Activated T-cell treated with anti-CD3 and anti-CD28 coated beads, Interleukin-2, amount 50 U/mL, for 24 hours (primary cell): ENCODE measurements at regions not wholly inside any gene's neighbourhood (a gene's known extent, or its start where the extent isn't known, plus 50 kb on each side); places are given as distances from the start of the nearest gene placed in this dataset.

Experiments used
- DNase-seq: peaks from one replicate; pipeline ENCODE4 v3.0.0-alpha.2; 2020
- H3K27ac Mint-ChIP-seq: 2 replicates; pipeline ENCODE4 v1.8.0; 2020; ENCODE audit warnings: mild to moderate bottlenecking, mixed read lengths
- H3K27me3 Mint-ChIP-seq: 2 replicates; pipeline ENCODE4 v1.8.0; 2020; ENCODE audit warnings: mixed read lengths
- H3K36me3 Mint-ChIP-seq: 2 replicates; pipeline ENCODE4 v1.8.0; 2020; ENCODE audit warnings: low read depth, mixed read lengths
- H3K4me1 Mint-ChIP-seq: 2 replicates; pipeline ENCODE4 v1.8.0; 2020; ENCODE audit warnings: low read depth, mixed read lengths
- H3K4me3 Mint-ChIP-seq: 2 replicates; pipeline ENCODE4 v1.8.0; 2020; ENCODE audit warnings: mild to moderate bottlenecking, moderate library complexity, mixed read lengths
- H3K9me3 Mint-ChIP-seq: 2 replicates; pipeline ENCODE4 v1.8.0; 2020; ENCODE audit warnings: mixed read lengths

DNA sequence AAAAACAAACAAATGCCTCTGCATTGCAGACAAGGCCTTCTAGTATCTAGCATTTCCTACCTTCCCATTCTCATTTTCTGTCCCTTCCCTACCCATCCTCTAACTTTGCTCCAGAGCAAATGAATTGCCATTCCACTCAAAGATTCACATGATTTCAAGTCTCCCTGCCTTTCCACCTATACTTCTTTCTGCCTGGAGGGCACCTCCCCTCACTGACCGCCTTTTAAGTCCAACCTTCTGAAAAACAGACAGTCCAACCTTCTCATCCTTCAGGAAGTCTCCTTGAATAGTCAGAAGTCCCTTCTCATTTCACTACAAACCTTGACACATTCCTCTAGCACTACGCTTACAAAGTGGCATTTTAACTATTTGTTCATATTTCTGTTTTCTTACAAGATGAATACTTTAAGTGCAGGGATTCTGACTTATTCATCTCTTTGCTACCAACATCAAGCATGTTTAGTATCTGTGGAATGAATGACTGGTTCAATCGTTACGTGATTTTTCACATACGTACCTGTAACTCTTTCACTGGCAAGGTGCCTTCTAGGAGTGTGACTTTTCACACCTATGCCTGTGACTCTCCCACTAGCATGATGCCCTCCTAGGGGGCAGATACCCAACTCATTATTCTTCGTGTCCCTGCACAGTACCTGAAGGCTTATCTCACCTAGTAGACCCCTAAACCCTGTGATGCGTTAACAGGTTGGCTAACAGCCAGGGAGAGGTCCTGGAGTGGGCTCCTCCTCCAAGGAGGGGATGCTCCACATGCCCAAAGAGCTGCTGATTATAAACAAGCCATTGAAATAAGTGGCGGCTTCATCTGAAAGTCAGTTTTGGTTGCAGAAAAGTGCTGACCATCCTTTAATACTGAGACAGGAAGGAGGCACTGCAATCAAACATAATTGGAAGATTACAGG is 356.2 kb downstream of the MYCN start:
- no peaks in the 10 kb centered on the region for H3K36me3 Mint-ChIP-seq
- H3K4me1 Mint-ChIP-seq = no peaks in the 10 kb centered on the region
- no peaks in the 10 kb centered on the region for H3K27me3 Mint-ChIP-seq
- H3K27ac Mint-ChIP-seq = no peak overlapping the region
- H3K4me3 Mint-ChIP-seq = no peak overlapping the region
- no peak for DNase-seq
- H3K9me3 Mint-ChIP-seq = peaks cover 3% of the 10 kb centered on the region

DNA sequence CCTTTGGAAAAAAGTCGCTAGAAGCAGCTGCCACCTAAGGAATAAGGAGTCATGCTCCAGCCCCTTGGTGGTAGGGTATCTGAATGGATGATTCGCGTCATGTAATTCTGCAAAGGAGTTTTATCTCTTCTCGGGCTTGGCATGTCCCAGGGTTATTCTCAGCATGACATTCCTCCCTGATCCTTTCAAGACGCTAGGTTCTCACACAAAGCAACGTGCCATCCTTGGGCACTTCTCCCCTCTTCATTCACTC is 355.6 kb downstream of the MYCN start:
- Mint-ChIP-seq H3K27me3 (peaks cover 3% of the 10 kb centered on the region), H3K9me3 (peaks cover 3% of the 10 kb centered on the region), H3K4me3 (no peak overlapping the region), H3K4me1 (no peaks in the 10 kb centered on the region), H3K27ac (no peak overlapping the region), H3K36me3 (no peaks in the 10 kb centered on the region)
- DNase-seq = no peak

DNA sequence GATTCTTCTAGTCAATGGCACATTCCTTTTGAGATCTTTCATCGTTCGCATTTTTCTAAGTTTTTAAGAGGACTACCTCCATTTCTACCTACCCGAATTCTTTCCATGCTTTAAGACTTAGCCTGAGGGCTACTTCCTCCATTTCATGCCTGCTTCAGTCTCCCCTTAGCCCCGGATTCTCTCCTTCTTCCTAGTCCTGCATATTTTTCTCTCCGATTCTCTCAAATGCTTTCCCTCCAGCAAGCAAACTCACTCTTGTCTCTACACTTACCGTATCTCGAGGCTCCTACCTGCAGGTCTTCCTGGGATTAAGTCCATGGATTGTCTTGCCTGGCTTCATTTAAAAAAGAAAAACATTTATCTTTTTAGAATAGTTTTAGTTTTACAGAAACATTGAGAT is 354.4 kb downstream of the MYCN start:
- Mint-ChIP-seq H3K36me3 (no peaks in the 10 kb centered on the region), H3K4me3 (no peak overlapping the region), H3K27me3 (peaks cover 3% of the 10 kb centered on the region), H3K4me1 (no peaks in the 10 kb centered on the region), H3K9me3 (no peaks in the 10 kb centered on the region), H3K27ac (no peak overlapping the region)
- DNase-seq = no peak

DNA sequence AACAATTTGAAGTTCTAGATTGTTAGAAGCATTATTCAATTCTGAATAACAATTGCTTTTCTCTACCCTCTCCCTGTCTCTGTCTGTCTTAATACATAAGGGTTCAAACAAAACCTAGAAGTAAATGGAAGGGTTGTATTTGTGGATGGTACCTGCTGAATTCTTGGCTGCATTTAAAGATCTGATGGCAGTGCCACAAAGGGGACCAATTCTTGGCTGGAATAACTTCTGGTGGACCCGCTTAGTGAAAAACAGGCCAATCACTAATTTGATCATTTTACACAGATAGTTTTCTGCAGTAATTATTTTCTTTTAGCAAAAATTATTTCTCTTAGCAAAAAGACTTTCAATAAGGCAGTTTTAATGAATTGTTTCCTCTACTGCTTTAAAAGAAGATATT is 353.5 kb downstream of the MYCN start:
- no peaks in the 10 kb centered on the region for H3K9me3 Mint-ChIP-seq
- no peaks in the 10 kb centered on the region for H3K36me3 Mint-ChIP-seq
- DNase-seq = no peak
- H3K27ac Mint-ChIP-seq = no peak overlapping the region
- no peaks in the 10 kb centered on the region for H3K4me1 Mint-ChIP-seq
- H3K27me3 Mint-ChIP-seq = peaks cover 3% of the 10 kb centered on the region
- H3K4me3 Mint-ChIP-seq = no peak overlapping the region

DNA sequence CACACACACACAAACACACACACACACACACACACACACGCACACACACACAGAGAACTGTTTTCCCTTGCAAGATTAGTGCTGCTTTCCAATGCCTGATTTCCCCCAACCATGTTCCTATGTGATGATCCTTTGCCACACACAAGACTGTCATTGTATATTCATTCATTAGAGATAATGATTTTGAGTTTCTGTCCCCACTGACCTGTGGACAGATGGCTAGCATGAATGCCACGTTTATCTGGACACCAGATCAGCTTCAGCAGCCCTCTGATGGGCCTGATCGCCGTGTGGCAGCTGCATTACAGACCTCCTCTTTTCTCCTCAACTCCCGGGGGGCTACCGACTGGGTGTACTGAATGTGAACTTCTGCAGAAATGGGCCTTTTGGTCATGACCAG is 353.0 kb downstream of the MYCN start:
- H3K36me3 Mint-ChIP-seq = no peaks in the 10 kb centered on the region
- H3K27ac Mint-ChIP-seq = no peak overlapping the region
- H3K9me3 Mint-ChIP-seq = no peaks in the 10 kb centered on the region
- H3K4me1 Mint-ChIP-seq = no peaks in the 10 kb centered on the region
- no peak for DNase-seq
- peaks cover 3% of the 10 kb centered on the region for H3K27me3 Mint-ChIP-seq
- no peak overlapping the region for H3K4me3 Mint-ChIP-seq

DNA sequence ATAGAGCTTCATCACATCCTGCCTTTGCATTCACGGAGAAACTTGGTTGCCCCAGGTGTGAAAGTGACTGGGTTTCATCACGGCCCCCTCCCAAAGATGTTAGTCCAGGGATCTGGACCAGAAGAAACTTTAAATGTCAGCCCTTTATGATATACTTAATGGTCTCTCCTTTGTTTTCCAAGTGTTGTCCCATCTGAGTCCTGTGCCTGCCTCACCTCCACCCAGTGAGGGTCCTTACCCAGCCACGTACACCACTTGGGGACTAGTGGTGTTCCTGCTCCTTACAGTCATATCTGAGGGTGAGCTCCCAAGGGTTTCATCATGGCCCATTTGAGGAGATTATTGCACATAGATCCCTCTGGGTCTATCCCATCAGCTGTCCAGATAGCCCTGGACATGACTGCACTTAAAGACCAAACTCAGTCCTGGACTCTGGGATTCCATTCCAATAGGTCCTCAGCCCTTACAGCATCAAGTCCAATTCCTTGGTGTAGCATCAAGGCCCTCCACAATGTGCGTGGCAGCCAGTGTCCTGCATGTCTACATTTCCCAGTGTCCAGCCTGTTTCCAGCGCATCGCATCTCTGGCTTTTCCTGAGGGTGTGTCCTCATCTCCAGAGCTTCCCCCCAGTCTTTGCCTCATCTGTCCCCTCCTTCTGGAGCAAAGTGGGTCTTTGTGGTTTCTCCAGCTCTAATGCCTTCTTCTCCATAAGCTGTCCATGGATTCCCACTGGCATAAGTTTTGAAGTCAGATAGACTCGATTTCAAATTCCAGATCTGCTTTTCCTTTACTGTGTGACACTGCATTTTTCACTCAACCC is 351.6 kb downstream of the MYCN start:
- Mint-ChIP-seq H3K27me3 (peaks cover 3% of the 10 kb centered on the region), H3K27ac (no peak overlapping the region), H3K9me3 (no peaks in the 10 kb centered on the region), H3K4me1 (no peaks in the 10 kb centered on the region), H3K36me3 (no peaks in the 10 kb centered on the region), H3K4me3 (no peak overlapping the region)
- DNase-seq = no peak

DNA sequence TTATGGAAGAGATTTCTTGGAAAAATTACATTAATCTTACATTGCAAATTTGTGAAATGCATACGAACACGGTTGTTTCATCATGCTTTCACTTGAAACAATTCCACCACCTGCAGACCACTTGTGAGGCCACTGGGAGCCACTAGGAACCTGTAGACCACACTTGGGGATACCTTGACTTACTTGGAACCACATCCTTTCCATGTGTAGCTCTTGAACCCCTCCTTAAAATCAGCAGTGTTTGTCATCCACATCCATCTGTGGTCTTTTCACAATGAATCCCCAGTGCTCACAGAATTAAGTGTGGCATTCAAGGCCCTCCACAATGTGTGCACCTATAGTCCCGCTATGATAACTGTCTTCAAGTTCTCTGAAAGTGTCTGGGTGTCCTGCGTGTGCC is 350.9 kb downstream of the MYCN start:
- Mint-ChIP-seq H3K9me3 (no peaks in the 10 kb centered on the region), H3K4me1 (no peaks in the 10 kb centered on the region), H3K4me3 (no peak overlapping the region), H3K36me3 (no peaks in the 10 kb centered on the region), H3K27me3 (peaks cover 3% of the 10 kb centered on the region), H3K27ac (no peak overlapping the region)
- DNase-seq = no peak

DNA sequence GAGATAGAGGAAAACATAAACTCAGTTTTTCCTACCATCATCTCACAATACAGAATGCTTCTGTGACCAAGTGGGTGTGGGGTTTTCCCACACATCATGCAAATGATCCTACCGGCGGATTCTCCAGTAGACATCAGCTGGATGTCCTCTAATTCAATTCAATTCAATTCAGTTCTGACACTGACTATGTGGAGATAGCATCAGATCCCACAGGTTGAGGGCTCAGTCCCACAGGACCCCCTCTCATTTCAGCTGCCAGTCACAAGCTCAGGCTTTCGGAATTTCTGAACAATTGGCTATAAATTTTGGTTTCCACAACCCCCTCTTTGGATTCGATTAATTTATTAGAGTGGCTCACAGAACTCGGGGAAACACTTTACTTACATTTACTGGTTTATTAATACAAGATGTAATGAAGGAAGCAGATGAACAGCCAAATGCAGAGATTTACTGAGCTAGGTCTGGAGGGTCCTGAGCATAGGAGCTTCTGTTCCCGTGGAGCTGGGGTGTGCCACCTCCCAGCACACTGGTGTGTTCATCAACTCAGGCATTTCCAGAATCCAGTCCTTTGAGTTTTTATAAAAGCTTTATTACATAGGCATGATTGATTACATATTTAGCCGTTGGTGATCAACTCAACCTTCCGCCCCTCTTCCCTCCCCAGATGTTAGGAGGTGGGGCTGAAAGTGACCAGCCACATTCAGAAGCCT is 350.1 kb downstream of the MYCN start:
- H3K27me3 Mint-ChIP-seq = peaks cover 3% of the 10 kb centered on the region
- no peak for DNase-seq
- H3K9me3 Mint-ChIP-seq = no peaks in the 10 kb centered on the region
- no peaks in the 10 kb centered on the region for H3K4me1 Mint-ChIP-seq
- H3K27ac Mint-ChIP-seq = no peak overlapping the region
- no peaks in the 10 kb centered on the region for H3K36me3 Mint-ChIP-seq
- H3K4me3 Mint-ChIP-seq = no peak overlapping the region

DNA sequence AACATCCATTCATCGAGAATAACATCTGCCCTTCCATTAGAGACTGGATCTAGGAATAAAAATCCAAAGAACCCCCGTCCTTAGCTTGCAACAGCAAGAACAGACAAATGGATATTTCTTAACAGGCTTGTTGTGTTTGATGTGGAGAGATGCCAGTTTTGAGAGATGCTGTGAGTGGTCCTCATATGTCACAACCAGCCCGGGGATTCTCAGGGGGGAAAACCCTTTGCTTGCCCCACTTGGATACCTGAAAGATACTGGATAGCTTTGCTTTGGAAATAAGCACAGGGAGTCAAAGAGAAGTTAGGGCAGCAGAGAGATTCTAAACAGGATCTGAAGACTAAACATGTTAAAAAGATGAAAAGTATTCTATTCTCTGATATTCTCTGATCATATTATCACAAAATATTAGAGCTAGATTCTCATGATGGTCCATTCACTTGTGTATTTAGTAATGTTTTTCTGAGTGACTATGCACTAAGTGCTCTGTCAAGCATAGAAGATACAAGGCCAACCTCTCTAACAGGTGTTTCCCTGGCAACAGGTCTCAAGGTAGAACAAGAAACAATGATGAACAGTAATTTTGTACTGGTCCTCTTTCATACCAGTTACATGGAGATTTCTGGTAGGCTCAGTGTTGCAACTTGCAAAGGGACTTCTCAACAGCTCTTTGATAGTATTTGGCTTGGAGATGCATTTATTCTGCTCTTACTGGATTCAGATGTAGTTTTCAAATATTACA is 348.2 kb downstream of the MYCN start:
- no peaks in the 10 kb centered on the region for H3K9me3 Mint-ChIP-seq
- H3K27ac Mint-ChIP-seq = no peak overlapping the region
- H3K27me3 Mint-ChIP-seq = peaks cover 3% of the 10 kb centered on the region
- DNase-seq = no peak
- H3K4me3 Mint-ChIP-seq = no peak overlapping the region
- no peaks in the 10 kb centered on the region for H3K4me1 Mint-ChIP-seq
- H3K36me3 Mint-ChIP-seq = no peaks in the 10 kb centered on the region

DNA sequence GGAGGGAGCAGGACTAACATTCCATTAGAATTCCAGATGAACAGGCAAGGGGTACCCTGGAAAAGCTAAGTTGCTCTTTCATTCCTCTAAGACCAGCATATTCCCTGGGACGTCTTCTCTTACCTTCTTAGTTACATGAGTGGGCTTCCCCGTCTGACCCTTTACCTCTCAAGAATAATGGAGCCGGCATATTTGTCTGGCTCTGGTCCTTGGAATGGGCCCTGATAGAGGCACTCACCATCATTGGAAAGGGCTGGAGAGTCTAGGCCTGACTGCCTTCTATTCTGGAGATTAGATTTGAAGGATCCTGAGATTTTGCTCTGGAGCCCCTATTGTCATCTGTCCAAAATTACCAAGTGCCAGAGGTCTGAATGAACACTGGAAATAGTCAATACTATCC is 347.5 kb downstream of the MYCN start:
- Mint-ChIP-seq H3K4me3 (no peak overlapping the region), H3K4me1 (no peaks in the 10 kb centered on the region), H3K27ac (no peak overlapping the region), H3K36me3 (no peaks in the 10 kb centered on the region), H3K9me3 (no peaks in the 10 kb centered on the region), H3K27me3 (peaks cover 3% of the 10 kb centered on the region)
- DNase-seq = no peak

DNA sequence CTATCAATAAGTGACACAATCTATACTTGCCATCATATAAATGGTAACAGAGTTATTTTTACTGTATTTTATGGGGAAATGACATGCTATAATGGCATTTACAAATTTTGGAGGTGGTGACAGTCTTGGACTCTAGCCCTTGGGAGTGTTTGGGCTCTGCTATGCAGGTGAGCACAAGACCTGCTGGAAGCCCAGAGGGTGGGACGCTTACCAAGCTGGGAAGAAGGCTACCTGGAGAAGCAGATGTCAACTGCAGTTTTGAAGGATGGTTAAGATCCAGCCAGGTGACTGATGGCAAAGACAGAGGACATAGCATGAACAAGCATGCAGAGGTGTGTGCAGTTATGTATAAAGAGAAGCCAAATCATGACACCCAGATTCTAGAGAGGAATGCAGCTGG is 346.9 kb downstream of the MYCN start:
- no peaks in the 10 kb centered on the region for H3K36me3 Mint-ChIP-seq
- DNase-seq = no peak
- no peak overlapping the region for H3K4me3 Mint-ChIP-seq
- H3K27ac Mint-ChIP-seq = no peak overlapping the region
- no peaks in the 10 kb centered on the region for H3K9me3 Mint-ChIP-seq
- peaks cover 3% of the 10 kb centered on the region for H3K27me3 Mint-ChIP-seq
- no peaks in the 10 kb centered on the region for H3K4me1 Mint-ChIP-seq

DNA sequence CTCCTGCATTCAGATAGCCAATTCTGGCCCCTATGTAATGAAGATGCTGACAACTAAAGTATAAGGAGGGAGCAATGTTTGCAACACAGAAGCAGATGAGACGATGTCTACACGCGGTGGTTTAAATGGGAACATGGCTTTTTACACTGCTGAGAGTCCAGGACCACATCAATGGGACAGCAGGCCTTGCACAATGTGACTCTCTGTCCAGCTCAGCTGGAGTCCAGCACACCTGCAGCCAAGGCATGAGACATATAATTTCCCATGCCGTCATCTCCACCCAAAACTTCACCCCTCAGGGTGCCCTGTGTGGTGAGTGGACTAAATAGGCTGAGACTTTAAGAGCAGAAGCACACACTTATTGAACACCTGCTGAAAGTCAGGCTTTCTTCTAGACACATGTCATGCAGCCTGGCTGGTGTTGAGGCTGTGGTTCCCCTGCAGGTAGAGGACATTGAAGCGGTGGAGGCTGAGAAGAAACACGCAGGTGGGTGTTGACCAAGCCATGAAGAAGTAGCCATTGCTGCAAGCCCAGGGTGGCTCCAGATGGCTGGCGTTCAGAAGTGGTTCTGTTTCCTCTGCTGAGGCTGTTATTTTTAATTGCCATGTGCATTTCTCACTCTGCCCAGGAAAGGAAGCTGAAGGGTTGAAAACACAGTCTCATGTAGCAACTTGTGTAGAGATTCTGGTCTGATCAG is 345.6 kb downstream of the MYCN start:
- no peaks in the 10 kb centered on the region for H3K27me3 Mint-ChIP-seq
- no peak for DNase-seq
- no peak overlapping the region for H3K4me3 Mint-ChIP-seq
- H3K36me3 Mint-ChIP-seq = no peaks in the 10 kb centered on the region
- no peaks in the 10 kb centered on the region for H3K4me1 Mint-ChIP-seq
- H3K9me3 Mint-ChIP-seq = no peaks in the 10 kb centered on the region
- no peak overlapping the region for H3K27ac Mint-ChIP-seq

DNA sequence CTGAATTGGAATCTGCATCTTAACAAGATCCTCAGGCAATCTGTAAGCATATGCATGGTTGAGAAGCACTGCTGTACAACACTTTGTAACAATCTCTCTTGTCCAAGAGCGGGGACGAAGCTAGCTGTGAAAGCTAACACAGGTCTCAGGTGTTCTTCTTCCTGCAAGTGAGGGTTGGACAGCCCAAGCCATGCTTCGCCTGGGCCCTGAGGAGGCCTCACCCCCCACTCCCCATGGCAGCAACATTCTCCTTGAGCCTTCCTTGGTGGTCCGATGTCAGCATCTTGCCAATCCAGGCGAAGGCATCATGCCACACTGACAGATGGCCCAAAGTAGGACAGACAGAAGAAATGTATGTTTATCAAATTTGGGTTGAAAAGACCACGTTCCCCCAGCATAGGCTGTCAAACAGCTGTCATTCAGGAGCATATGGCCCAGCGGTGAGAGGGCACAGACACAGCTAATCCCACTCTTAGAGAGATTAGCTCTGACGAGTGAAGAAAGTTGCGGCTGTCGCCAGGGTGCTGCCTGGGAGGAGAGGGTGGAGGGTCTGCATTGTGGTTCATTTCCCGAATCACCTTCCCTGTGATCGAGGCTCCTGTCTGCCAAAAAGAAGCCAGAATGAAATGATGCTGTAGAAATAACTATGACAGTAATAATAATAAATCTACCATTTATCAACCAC is 344.7 kb downstream of the MYCN start:
- DNase-seq = no peak
- Mint-ChIP-seq H3K36me3 (no peaks in the 10 kb centered on the region), H3K27ac (no peak overlapping the region), H3K4me1 (no peaks in the 10 kb centered on the region), H3K9me3 (no peaks in the 10 kb centered on the region), H3K27me3 (no peaks in the 10 kb centered on the region), H3K4me3 (no peak overlapping the region)
